ENCODE measurements at regions not wholly inside any gene's neighbourhood (a gene's known extent, or its start where the extent isn't known, plus 50 kb on each side); places are given as distances from the start of the nearest gene placed in this dataset.
"Not testable (repeated sequence)": the region's sequence is repeated elsewhere in the genome, so short reads cannot be mapped to it uniquely, and the experiment has no call there.

DNA sequence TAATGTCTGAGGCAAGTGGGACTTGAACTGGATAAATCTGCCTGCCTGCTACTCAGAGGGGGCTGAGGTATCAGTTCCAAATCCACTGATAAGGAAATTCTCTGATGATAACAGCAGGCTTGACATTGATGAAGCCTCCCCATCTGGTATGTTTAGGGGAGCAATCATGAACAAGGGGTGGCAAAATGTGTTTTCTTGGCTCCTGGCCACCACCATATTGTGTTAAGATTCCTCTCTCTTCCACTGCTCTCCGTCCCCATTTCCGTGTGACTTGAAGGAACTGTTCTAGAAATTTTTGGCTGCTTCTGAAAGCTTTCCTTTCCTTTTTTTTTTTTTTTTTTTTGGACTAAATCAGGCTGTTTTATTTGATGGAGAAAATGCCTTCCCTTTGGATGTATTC lies 335.3 kb upstream of the NRSN1 start:
- no peaks in the 10 kb centered on the region for H3K9me3 ChIP-seq
- no peaks in the 10 kb centered on the region for H3K27me3 ChIP-seq
- H3K4me1 ChIP-seq, result no peaks in the 10 kb centered on the region
- no peak overlapping the region for H3K4me3 ChIP-seq (ENCODE audit: low read depth, low read length)
- TF ChIP-seq CTCF (IDR thresholded peaks at IDR 0.05; ENCODE audit: low read depth, low read length), result no peak
- DNase-seq, result no peak
- H3K36me3 ChIP-seq, result no peaks in the 10 kb centered on the region

DNA sequence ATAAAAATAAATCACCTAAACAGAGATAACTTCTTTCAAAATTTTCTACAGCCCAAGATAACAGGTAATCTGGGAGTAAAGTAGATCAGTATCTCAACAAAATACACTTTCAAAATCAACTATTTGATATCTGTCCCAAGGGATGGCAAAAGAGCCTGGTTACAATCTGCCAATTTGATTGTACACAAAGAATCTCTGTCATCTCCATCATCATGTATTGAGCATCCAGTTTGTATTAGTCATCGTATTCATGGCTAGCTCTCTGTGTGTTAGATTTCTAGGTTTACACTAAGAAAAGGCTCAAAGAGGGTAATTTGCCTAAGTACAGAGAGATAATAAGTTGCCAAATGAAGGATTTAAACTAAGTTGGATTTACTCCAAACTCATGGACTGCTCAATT lies 329.0 kb upstream of the NRSN1 start:
- H3K4me1 ChIP-seq, result no peaks in the 10 kb centered on the region
- TF ChIP-seq CTCF (IDR thresholded peaks at IDR 0.05; ENCODE audit: low read depth, low read length), result no peak
- DNase-seq, result no peak
- H3K27me3 ChIP-seq, result no peaks in the 10 kb centered on the region
- H3K36me3 ChIP-seq, result no peaks in the 10 kb centered on the region
- no peak overlapping the region for H3K4me3 ChIP-seq (ENCODE audit: low read depth, low read length)
- no peaks in the 10 kb centered on the region for H3K9me3 ChIP-seq

DNA sequence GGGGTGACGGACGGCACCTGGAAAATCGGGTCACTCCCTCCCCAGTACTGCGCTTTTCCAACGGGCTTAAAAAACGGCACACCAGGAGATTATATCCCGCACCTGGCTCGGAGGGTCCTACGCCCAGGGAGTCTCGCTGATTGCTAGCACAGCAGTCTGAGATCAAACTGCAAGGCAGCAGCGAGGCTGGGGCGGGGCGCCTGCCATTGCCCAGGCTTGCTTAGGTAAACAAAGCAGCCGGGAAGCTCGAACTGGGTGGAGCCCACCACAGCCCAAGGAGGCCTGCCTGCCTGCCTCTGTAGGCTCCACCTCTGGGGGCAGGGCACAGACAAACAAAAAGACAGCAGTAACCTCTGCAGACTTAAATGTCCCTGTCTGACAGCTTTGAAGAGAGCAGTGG lies 321.7 kb upstream of the NRSN1 start:
- DNase-seq, H3K4me1 ChIP-seq, H3K36me3 ChIP-seq: not testable (repeated sequence)

DNA sequence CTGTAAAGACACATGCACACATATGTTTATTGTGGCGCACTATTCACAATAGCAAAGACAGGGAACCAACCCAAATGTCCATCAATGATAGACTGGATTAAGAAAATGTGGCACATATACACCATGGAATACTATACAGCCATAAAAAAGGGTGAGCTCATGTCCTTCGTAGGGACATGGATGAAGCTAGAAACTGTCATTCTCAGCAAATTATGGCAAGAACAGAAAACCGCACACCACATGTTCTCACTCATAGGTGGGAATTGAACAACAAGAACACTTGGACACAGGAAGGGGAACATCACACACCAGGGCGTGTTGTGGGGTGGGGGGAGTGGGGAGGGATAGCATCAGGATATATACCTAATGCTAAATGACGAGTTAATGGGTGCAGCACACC lies 304.9 kb upstream of the NRSN1 start:
- not testable (repeated sequence) for DNase-seq, H3K9me3 ChIP-seq, H3K4me1 ChIP-seq

More for the DNA sequence above, 321.7 kb upstream of the NRSN1 start:
- not testable (repeated sequence) for H3K9me3 ChIP-seq; H3K27me3 ChIP-seq; H3K4me3 ChIP-seq (ENCODE audit: low read depth, low read length)

DNA sequence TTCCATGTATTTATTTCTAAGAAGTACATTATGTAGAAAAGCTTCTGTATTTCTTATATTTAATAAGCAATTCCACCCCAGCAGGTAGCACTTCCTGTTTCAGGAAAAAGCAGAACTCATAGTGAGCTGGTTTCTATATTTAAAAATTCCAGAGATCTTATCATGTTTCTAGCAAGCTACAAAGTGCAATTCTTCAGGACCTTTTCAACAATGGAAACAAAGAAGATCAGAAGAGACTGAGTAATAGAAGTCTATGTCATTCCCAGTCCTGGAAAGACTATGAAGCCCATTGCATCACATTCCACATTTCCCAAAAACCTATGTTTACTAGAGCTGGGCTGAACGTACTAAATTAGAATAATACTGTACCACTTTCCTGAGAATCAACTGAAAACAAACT lies 302.6 kb upstream of the NRSN1 start:
- no peak for TF ChIP-seq CTCF (IDR thresholded peaks at IDR 0.05; ENCODE audit: low read depth, low read length)
- no peak for DNase-seq

More for the DNA sequence above, 304.9 kb upstream of the NRSN1 start:
- not testable (repeated sequence) for H3K36me3 ChIP-seq; H3K4me3 ChIP-seq (ENCODE audit: low read depth, low read length); H3K27me3 ChIP-seq

GRCh38 chr6:23826572-23826971 lies 299.4 kb upstream of the NRSN1 start:
- Histone ChIP-seq H3K27me3 (no peaks in the 10 kb centered on the region), H3K4me3 (ENCODE audit: low read depth, low read length) (no peak overlapping the region), H3K4me1 (no peaks in the 10 kb centered on the region; the same call in 1 of the 2 replicates), H3K36me3 (no peaks in the 10 kb centered on the region), H3K9me3 (no peaks in the 10 kb centered on the region)
- no peak for TF ChIP-seq CTCF (IDR thresholded peaks at IDR 0.05; ENCODE audit: low read depth, low read length)
- no peak for DNase-seq

More for the DNA sequence above, 302.6 kb upstream of the NRSN1 start:
- H3K9me3 ChIP-seq, result no peaks in the 10 kb centered on the region
- H3K27me3 ChIP-seq, result no peaks in the 10 kb centered on the region
- no peaks in the 10 kb centered on the region; the same call in 1 of the 2 replicates for H3K4me1 ChIP-seq
- no peak overlapping the region for H3K4me3 ChIP-seq (ENCODE audit: low read depth, low read length)
- H3K36me3 ChIP-seq, result no peaks in the 10 kb centered on the region

GRCh38 chr6:23828861-23829260 lies 297.2 kb upstream of the NRSN1 start:
- DNase-seq, result no peak
- Histone ChIP-seq H3K36me3 (no peaks in the 10 kb centered on the region), H3K4me3 (ENCODE audit: low read depth, low read length) (no peak overlapping the region), H3K4me1 (no peaks in the 10 kb centered on the region), H3K27me3 (no peaks in the 10 kb centered on the region), H3K9me3 (no peaks in the 10 kb centered on the region)
- TF ChIP-seq CTCF (IDR thresholded peaks at IDR 0.05; ENCODE audit: low read depth, low read length), result no peak
